OCI-LY7 (cell line): ENCODE measurements at regions not wholly inside any gene's neighbourhood (a gene's known extent, or its start where the extent isn't known, plus 50 kb on each side); places are given as distances from the start of the nearest gene placed in this dataset.

Experiments
- CTCF ChIP-seq: fragments of 200-600 bp; sonication (generic); conservative IDR thresholded peaks from 2 replicates; pipeline ENCODE4 v1.5.1; 2014; ENCODE audit warnings: mild to moderate bottlenecking, antibody characterized with exemption, low read length, moderate library complexity, mixed read lengths
- EZH2phosphoT487 ChIP-seq: fragments of 200-600 bp; sonication (generic); IDR thresholded peaks from 2 replicates; pipeline ENCODE4 v1.6.1; 2018; ENCODE audit warnings: low read depth, borderline replicate concordance, mild to moderate bottlenecking, mixed run types, antibody characterized with exemption, low read length, moderate library complexity, mixed read lengths

DNA sequence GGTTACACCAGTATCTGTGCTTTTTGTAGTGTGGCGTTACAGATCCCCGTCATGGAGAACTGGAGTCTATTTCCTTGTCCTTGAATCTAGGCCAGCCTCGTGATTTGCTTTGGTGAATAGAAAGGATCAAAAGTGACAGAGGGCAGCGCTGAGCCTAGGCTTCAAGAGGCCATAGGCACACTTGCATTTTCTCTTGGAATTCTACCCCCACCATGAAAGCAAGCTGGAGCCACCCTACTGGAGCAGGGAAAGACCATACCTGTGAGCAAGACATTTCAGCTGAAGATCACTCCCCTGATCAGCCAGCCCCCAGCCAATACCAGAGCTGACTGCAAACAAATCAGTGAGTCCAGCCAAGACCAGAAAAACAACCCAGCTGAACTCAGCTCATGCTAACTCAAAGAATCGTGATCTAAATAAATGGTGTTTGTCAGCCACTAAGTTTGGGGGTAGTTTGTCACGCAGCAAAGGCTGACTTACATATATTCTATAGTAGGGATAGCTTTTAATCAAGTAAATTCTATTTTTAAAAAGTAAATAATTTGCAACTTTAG is 521.9 kb upstream of the TBX3 start:
- TF ChIP-seq CTCF, result no peak
- no peak for TF ChIP-seq EZH2phosphoT487
